ENCODE measurements at regions not wholly inside any gene's neighbourhood (a gene's known extent, or its start where the extent isn't known, plus 50 kb on each side); places are given as distances from the start of the nearest gene placed in this dataset.

GRCh38 chr5:174877987-174878386 lies 153.6 kb downstream of the MSX2 start:
- ATAC-seq (no peak), DNase-seq (no peak)
- intact Hi-C loops (cut with DNase I), result no loop called here
- H3K27me3 ChIP-seq, result peaks cover 0 to 9% of the 10 kb centered on the region in 2 donors
- peaks cover 0 to 9% of the 10 kb centered on the region in 2 donors for H3K9me3 ChIP-seq
- no peak overlapping the region for H3K27ac ChIP-seq
- TF ChIP-seq, protein P1, sequence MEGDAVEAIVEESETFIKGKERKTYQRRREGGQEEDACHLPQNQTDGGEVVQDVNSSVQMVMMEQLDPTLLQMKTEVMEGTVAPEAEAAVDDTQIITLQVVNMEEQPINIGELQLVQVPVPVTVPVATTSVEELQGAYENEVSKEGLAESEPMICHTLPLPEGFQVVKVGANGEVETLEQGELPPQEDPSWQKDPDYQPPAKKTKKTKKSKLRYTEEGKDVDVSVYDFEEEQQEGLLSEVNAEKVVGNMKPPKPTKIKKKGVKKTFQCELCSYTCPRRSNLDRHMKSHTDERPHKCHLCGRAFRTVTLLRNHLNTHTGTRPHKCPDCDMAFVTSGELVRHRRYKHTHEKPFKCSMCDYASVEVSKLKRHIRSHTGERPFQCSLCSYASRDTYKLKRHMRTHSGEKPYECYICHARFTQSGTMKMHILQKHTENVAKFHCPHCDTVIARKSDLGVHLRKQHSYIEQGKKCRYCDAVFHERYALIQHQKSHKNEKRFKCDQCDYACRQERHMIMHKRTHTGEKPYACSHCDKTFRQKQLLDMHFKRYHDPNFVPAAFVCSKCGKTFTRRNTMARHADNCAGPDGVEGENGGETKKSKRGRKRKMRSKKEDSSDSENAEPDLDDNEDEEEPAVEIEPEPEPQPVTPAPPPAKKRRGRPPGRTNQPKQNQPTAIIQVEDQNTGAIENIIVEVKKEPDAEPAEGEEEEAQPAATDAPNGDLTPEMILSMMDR (IDR thresholded peaks at IDR 0.05), result no peak
- H3K4me3 ChIP-seq, result no peak overlapping the region
- H3K4me1 ChIP-seq, result no peaks in the 10 kb centered on the region
- no peaks in the 10 kb centered on the region for H3K36me3 ChIP-seq

- Histone ChIP-seq H3K4me3 (no peak overlapping the region), H3K36me3 (no peaks in the 10 kb centered on the region), H3K27ac (no peak overlapping the region), H3K4me1 (no peaks in the 10 kb centered on the region), H3K27me3 (peaks cover 0 to 12% of the 10 kb centered on the region in 2 donors), H3K9me3 (no peaks in the 10 kb centered on the region)
- no peak for ATAC-seq
- intact Hi-C loops (cut with DNase I), result no loop called here
- no peak for DNase-seq
- TF ChIP-seq, protein P1 (IDR thresholded peaks at IDR 0.05), result no peak
These were observed 147.9 kb downstream of the MSX2 start for GRCh38 chr5:174872271-174872670.

GRCh38 chr5:174852143-174852542 lies 127.8 kb downstream of the MSX2 start:
- intact Hi-C loops (cut with DNase I), result no loop called here
- no peak for ATAC-seq

DNA sequence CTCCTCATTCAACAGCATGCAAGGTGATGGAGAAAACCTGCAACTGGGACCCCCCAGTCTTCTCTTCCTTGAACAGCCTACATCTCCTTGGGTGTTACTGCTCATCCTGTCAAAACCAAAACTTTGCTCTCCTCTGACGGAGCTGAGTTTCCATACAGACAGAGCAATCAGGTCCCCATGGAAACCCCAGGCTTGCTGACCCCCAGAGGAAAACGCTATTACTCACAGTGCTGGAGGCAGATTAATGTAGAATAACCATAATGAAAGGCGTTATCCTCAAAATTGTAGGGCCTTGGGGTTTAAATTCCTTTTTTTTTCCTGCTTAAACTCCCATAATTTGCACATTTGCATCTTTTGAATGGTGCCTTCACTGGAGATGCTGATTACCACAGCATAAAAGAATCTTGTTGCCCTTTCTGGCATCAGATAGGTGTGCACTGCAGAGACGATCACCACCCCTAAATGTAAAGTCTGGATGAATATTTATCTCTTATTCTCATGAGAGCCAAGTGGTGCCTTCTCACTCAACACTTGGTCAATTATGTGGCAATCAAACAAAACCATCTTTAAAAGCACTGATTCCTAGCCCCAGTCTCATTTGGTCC lies 126.3 kb downstream of the MSX2 start:
- Histone ChIP-seq H3K4me3 (no peak overlapping the region), H3K36me3 (no peaks in the 10 kb centered on the region), H3K27ac (no peak overlapping the region), H3K9me3 (no peaks in the 10 kb centered on the region), H3K4me1 (no peaks in the 10 kb centered on the region), H3K27me3 (no peaks in the 10 kb centered on the region)
- DNase-seq (no peak), ATAC-seq (no peak)
- TF ChIP-seq, protein P1 (IDR thresholded peaks at IDR 0.05), result no peak
- intact Hi-C loops (cut with DNase I), result no loop called here

More at GRCh38 chr5:174852143-174852542, 127.8 kb downstream of the MSX2 start:
- Histone ChIP-seq H3K27ac (no peak overlapping the region), H3K4me1 (no peaks in the 10 kb centered on the region), H3K4me3 (no peak overlapping the region), H3K36me3 (no peaks in the 10 kb centered on the region), H3K9me3 (no peaks in the 10 kb centered on the region), H3K27me3 (no peaks in the 10 kb centered on the region)
- DNase-seq, result no peak
- TF ChIP-seq, protein P1 (IDR thresholded peaks at IDR 0.05), result no peak

- Histone ChIP-seq H3K27me3 (no peaks in the 10 kb centered on the region), H3K4me1 (no peaks in the 10 kb centered on the region), H3K36me3 (no peaks in the 10 kb centered on the region), H3K27ac (no peak overlapping the region), H3K4me3 (no peak overlapping the region), H3K9me3 (no peaks in the 10 kb centered on the region)
- intact Hi-C loops (cut with DNase I), result no loop called here
- DNase-seq (no peak), ATAC-seq (no peak)
- TF ChIP-seq, protein P1 (IDR thresholded peaks at IDR 0.05), result no peak
These were observed 125.0 kb downstream of the MSX2 start for GRCh38 chr5:174849426-174849825.
